NCI-H526 treated with DMSO at 0.1 percent for 48 hours (cell line): ENCODE measurements at regions not wholly inside any gene's neighbourhood (a gene's known extent, or its start where the extent isn't known, plus 50 kb on each side); places are given as distances from the start of the nearest gene placed in this dataset.

Source experiments
- DNase-seq: peaks from one replicate; lab custom pipeline; 2025; lab: John Stamatoyannopoulos, UW

- no peak for DNase-seq
Measured at GRCh38 chr16:26189536-26189935, 497.8 kb downstream of the HS3ST4 start.

DNA sequence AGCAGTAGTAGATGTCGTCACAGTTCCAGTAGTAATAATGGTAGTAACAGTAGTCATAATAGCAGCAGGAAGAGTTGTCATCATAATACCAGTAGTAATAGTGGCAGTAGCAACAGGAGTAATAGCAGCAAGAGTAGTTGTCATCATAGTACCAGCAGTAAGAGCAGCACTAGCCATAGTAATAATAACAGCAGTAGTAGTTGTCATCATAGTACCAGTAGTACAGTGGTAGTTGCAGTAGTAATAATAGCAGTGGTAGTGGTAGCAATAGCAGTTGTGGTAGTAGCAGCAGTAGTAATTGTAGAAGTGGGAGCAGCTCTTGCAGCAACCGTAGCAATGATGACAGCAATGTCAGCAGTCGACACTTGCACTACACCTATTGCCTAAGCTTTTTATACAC is 502.8 kb downstream of the HS3ST4 start:
- DNase-seq = no peak

DNA sequence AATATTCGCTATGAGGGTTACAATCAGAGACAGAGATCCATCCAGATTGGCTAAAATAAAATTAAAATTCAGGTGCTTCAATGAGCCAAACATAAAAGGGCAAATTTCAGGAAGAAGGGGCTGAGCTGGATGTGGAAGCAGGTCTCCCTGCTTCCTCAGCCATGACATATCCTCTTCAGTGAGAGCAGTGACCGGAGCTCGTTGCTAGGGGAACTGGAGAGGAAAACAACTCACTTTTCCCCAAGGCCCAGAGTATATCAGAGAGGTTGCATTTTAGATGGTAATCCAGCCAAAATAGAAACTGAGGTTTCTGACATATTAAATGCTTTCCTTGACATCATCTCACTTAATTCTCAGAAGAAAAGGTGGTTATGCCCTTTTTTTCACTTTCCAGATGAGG is 503.5 kb downstream of the HS3ST4 start:
- no peak for DNase-seq

GRCh38 chr16:26196310-26196709 is 504.6 kb downstream of the HS3ST4 start:
- DNase-seq = no peak

- DNase-seq = no peak
Measured at GRCh38 chr16:26196802-26197201, 505.0 kb downstream of the HS3ST4 start.

GRCh38 chr16:26197707-26198106 is 505.9 kb downstream of the HS3ST4 start:
- DNase-seq = no peak

GRCh38 chr16:26198221-26198620 is 506.5 kb downstream of the HS3ST4 start:
- no peak for DNase-seq

DNA sequence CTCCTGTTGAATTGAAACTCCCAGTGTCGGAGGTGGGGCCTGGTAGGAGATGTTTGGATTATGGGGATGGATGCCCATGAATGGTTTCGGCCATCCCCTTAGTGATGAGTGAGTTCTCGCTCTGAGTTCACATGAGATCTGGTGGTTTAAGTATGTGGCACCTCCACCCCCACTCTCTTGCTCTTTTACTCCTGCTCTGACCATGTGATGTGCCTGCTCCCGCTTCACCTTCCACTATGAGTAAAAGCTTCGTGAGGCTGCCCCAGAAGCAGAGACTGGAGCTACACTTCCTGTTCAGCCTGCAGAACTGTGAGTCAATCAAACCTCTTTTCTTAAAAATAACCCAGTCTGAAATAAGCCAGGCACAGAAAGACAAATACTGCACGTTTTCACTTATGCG is 512.4 kb downstream of the HS3ST4 start:
- no peak for DNase-seq

- no peak for DNase-seq
Measured at GRCh38 chr16:26211542-26211941, 519.8 kb downstream of the HS3ST4 start.

DNA sequence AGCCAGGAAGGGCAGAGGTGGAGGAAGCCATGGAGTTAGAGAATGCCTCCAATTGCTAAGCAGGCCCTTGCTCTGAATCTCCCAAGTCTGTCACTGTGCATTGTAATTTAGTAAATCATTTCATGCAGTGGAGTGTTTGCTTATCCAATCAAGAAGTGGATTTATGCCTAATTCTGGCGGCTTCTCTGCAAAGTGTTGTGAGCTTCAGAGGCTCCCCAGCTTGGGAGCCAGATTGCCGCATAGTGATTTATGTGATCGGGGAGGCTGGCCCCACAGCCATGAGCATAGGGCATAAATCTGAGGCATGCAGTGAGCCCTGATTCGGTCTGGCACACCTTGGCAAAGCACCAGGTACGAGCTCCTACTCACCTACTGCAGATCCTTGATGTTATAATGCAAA is 520.8 kb downstream of the HS3ST4 start:
- no peak for DNase-seq

DNA sequence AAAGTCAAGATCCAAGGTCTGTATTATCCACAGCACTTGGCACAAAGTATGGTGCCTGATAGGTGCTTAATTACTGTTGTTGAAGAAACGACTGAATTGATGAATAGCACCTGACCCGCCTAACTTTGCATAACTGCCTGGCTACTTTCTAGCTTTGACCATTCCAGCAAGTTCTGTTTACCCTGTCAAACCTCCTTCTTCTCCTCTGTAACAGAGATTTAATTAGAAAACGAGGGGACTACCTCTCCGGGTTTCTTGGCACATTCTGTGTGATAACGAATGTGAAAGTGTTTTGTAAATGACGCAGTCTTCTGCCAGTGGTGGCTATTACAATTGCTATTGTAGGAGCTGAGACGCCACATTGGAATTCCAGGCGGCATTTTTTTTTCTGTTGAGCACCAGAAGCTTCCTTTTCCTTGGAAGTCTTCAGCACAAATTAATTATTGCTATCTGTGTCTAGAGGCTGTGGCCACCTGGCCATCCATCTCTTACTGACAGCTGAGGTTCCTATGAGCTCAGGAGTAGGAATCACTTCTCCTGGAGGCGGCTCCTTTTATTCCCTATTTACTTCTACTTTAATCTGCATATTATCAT is 522.9 kb downstream of the HS3ST4 start:
- DNase-seq = no peak

- DNase-seq = no peak
Measured at GRCh38 chr16:26220894-26221293, 529.1 kb downstream of the HS3ST4 start.

GRCh38 chr16:26231647-26232046 is 539.9 kb downstream of the HS3ST4 start:
- DNase-seq = no peak

- no peak for DNase-seq
Measured at GRCh38 chr16:26240807-26241206, 549.0 kb downstream of the HS3ST4 start.

GRCh38 chr16:26247063-26247462 is 555.3 kb downstream of the HS3ST4 start:
- DNase-seq = no peak

DNA sequence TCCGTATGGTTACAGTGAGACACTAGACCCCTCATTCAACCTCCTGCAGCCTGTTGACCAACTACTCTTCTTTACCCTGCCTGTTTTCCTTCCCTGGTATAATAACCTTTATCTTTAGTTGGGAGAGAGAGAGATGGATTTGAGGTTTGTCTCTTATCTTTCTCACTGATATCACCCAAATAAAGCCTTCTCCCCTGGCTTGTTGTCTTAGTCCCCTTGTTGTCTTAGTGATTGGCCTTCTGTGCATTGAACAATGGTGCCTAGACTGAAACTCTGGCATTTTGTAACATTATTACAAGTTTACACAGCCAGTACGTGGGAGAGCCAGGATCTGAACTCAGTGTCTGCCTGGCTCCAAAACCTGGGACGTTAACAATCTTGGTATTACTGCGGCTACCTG is 560.8 kb downstream of the HS3ST4 start:
- DNase-seq = no peak

DNA sequence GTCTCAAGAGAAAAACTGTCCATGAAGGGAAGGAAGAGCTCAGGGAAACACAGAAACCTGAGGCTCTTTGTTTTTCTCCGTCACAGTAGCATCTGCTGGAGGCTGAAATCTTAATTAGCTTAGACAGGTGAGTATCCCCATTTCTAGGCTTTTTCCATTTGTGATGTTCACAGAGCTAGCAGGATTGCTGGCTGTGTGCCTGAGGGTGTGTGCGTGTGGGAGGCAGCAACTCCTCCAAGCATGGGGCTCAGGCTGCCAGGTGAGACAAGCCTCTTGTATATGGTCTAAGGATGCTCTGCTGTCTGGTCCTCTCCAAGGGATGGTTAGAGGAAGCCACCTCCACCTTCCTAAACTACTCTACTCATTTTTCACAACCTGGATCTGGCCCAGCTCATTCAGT is 569.9 kb downstream of the HS3ST4 start:
- DNase-seq = no peak

DNA sequence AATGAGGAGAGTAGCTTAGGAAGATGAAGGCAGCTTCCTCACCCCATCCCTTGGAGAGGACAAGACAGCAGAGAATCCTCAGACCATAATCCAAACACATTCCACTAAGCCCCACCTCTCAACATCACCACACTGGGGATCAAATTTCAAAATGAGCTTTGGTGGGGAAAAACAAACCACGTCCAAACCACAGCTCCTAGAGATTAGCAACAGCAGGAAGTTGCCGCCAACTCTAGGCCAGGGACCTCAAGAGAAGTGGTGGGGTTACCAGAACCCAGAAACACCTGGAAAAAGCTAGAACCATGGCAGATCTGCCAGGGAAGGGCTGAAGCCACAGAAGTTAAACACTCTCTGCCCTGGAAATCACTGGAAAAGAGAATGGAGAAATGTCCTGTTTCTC is 571.6 kb downstream of the HS3ST4 start:
- DNase-seq = no peak

GRCh38 chr16:26267641-26268040 is 575.9 kb downstream of the HS3ST4 start:
- no peak for DNase-seq

- DNase-seq = no peak
Measured at GRCh38 chr16:26269673-26270072, 577.9 kb downstream of the HS3ST4 start.

DNA sequence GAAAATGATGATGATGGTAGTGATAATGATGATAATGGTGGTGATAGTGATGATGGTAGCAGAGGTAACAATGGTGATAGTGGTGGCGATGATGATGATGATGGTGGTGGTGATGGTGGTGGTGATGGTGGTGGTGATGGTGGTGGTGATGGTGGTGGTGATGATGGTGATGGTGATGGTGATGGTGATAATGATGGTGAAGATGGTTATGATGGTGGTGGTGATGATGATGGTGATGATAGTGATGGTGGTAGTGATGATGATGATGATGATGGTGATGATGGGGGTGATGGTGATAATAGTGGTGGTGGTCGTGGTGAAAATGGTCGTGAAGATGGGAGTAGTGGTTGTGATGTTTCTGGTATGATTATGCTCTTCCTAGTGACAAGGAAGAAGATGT is 581.8 kb downstream of the HS3ST4 start:
- no peak for DNase-seq

GRCh38 chr16:26275021-26275590 is 583.3 kb downstream of the HS3ST4 start:
- no peak for DNase-seq

- no peak for DNase-seq
Measured at GRCh38 chr16:26276289-26276688, 584.5 kb downstream of the HS3ST4 start.

- DNase-seq = no peak
Measured at GRCh38 chr16:26281381-26282110, 589.8 kb downstream of the HS3ST4 start.
